A673 (cell line): ENCODE measurements at regions not wholly inside any gene's neighbourhood (a gene's known extent, or its start where the extent isn't known, plus 50 kb on each side); places are given as distances from the start of the nearest gene placed in this dataset.

ENCODE experiments used
- CTCF ChIP-seq: fragments of 300-800, 200-600 bp; sonication (generic); conservative IDR thresholded peaks from 2 replicates; pipeline ENCODE4 v1.5.1; 2017; ENCODE audit warnings: low read depth, mild to moderate bottlenecking, antibody characterized with exemption, low read length, moderate library complexity, mixed read lengths
- EZH2 ChIP-seq: fragments of 200-600 bp; sonication (generic); IDR thresholded peaks from 2 replicates; pipeline ENCODE4 v1.6.1; 2017; ENCODE audit warnings: borderline replicate concordance, low read depth, mild to moderate bottlenecking, mixed read lengths, antibody characterized with exemption, low read length; ENCODE audit not compliant: poor library complexity, severe bottlenecking

DNA sequence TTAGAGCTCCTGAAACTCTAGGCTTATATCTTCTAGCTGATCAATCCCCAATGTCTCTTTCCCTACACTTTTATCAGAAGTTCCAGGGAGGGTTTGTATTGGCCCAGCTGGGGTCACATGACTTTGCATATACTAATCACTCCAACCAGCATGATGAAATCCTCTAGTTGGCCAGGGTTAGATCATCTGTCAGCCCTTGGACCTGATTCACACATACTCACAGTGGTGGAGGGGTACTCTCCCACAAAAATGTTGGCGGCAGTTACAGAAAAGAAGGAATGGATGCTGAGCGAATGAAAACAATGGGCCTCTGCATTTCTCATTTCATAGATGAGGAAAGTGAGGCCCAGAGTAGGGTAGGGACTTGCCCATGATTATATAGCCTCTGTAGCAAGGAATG is 151.1 kb downstream of the PJA1 start:
- no peak for TF ChIP-seq CTCF
- no peak for TF ChIP-seq EZH2
